ENCODE measurements at regions not wholly inside any gene's neighbourhood (a gene's known extent, or its start where the extent isn't known, plus 50 kb on each side); places are given as distances from the start of the nearest gene placed in this dataset.

- TF ChIP-seq CTCF (IDR thresholded peaks at IDR 0.05) = no peak
- peaks cover 35% of the 10 kb centered on the region for H3K27me3 Mint-ChIP-seq (ENCODE audit: low read depth, poor library complexity)
- peaks cover 16% of the 10 kb centered on the region for H3K4me1 Mint-ChIP-seq
These were observed 148.8 kb downstream of the IRX2 start for GRCh38 chr5:2602451-2603271.

GRCh38 chr5:2598503-2598902, 153.0 kb downstream of the IRX2 start:
- H3K4me1 Mint-ChIP-seq = peaks cover 7% of the 10 kb centered on the region
- H3K36me3 Mint-ChIP-seq (ENCODE audit: low read depth) = peaks cover 4% of the 10 kb centered on the region
- H3K4me3 Mint-ChIP-seq = no peak overlapping the region
- peaks cover 12% of the 10 kb centered on the region for H3K9me3 Mint-ChIP-seq
- H3K27ac Mint-ChIP-seq = no peak overlapping the region
- H3K27me3 Mint-ChIP-seq (ENCODE audit: low read depth, poor library complexity) = peaks cover 38% of the 10 kb centered on the region
- no peak for DNase-seq
- TF ChIP-seq CTCF (IDR thresholded peaks at IDR 0.05) = no peak

More at GRCh38 chr5:2602451-2603271, 148.8 kb downstream of the IRX2 start:
- peaks cover 4% of the 10 kb centered on the region for H3K9me3 Mint-ChIP-seq
- no peaks in the 10 kb centered on the region for H3K36me3 Mint-ChIP-seq (ENCODE audit: low read depth)
- H3K27ac Mint-ChIP-seq = no peak overlapping the region
- H3K4me3 Mint-ChIP-seq = no peak overlapping the region
- DNase-seq = no peak

- DNase-seq = no peak
- no peak for TF ChIP-seq CTCF (IDR thresholded peaks at IDR 0.05)
- Mint-ChIP-seq H3K4me3 (no peak overlapping the region), H3K9me3 (peaks cover 8% of the 10 kb centered on the region), H3K27me3 (ENCODE audit: low read depth, poor library complexity) (peaks cover 20% of the 10 kb centered on the region), H3K36me3 (ENCODE audit: low read depth) (peaks cover 4% of the 10 kb centered on the region), H3K4me1 (no peaks in the 10 kb centered on the region), H3K27ac (no peak overlapping the region)
These were observed 156.8 kb downstream of the IRX2 start for GRCh38 chr5:2594701-2595100.

GRCh38 chr5:2592766-2593165, 158.7 kb downstream of the IRX2 start:
- Mint-ChIP-seq H3K36me3 (ENCODE audit: low read depth) (peaks cover 4% of the 10 kb centered on the region), H3K27ac (no peak overlapping the region), H3K4me3 (no peak overlapping the region), H3K4me1 (no peaks in the 10 kb centered on the region), H3K27me3 (ENCODE audit: low read depth, poor library complexity) (peaks cover 31% of the 10 kb centered on the region), H3K9me3 (peaks cover 8% of the 10 kb centered on the region)
- no peak for TF ChIP-seq CTCF (IDR thresholded peaks at IDR 0.05)
- no peak for DNase-seq

- no peak for DNase-seq
- Mint-ChIP-seq H3K36me3 (ENCODE audit: low read depth) (peaks cover 4% of the 10 kb centered on the region), H3K4me1 (no peaks in the 10 kb centered on the region), H3K27me3 (ENCODE audit: low read depth, poor library complexity) (peaks cover 30% of the 10 kb centered on the region), H3K27ac (no peak overlapping the region), H3K9me3 (peaks cover 6% of the 10 kb centered on the region), H3K4me3 (no peak overlapping the region)
- TF ChIP-seq CTCF (IDR thresholded peaks at IDR 0.05) = no peak
These were observed 159.6 kb downstream of the IRX2 start for GRCh38 chr5:2591777-2592453.
